HFFc6 (cell line): ENCODE measurements at regions not wholly inside any gene's neighbourhood (a gene's known extent, or its start where the extent isn't known, plus 50 kb on each side); places are given as distances from the start of the nearest gene placed in this dataset.

Source experiments
- DNase-seq: peaks from one replicate; pipeline ENCODE4 v3.0.0-alpha.2; 2018
- H3K27ac Mint-ChIP-seq: 2 replicates; pipeline ENCODE4 v1.8.0; 2020; ENCODE audit warnings: mild to moderate bottlenecking, mixed read lengths
- H3K27me3 Mint-ChIP-seq: 2 replicates; pipeline ENCODE4 v1.8.0; 2021; ENCODE audit warnings: mild to moderate bottlenecking, moderate library complexity, mixed read lengths; ENCODE audit not compliant: insufficient read depth
- H3K36me3 Mint-ChIP-seq: 2 replicates; pipeline ENCODE4 v1.8.0; 2021; ENCODE audit warnings: low read depth, mixed read lengths
- H3K4me1 Mint-ChIP-seq: 2 replicates; pipeline ENCODE4 v1.8.0; 2020; ENCODE audit warnings: low read depth, mixed read lengths
- H3K4me3 Mint-ChIP-seq: 2 replicates; pipeline ENCODE4 v1.8.0; 2020; ENCODE audit warnings: mild to moderate bottlenecking, moderate library complexity, mixed read lengths
- H3K9me3 Mint-ChIP-seq: 2 replicates; pipeline ENCODE4 v1.8.0; 2020; ENCODE audit warnings: mild to moderate bottlenecking, mixed read lengths
- TF ChIP-seq, protein P1 (sequence below): fragments of 200-600 bp; sonication (generic); IDR thresholded peaks from 2 replicates; pipeline ENCODE4 v1.5.0; 2021; ENCODE audit warnings: antibody characterized with exemption, mild to moderate bottlenecking

DNA sequence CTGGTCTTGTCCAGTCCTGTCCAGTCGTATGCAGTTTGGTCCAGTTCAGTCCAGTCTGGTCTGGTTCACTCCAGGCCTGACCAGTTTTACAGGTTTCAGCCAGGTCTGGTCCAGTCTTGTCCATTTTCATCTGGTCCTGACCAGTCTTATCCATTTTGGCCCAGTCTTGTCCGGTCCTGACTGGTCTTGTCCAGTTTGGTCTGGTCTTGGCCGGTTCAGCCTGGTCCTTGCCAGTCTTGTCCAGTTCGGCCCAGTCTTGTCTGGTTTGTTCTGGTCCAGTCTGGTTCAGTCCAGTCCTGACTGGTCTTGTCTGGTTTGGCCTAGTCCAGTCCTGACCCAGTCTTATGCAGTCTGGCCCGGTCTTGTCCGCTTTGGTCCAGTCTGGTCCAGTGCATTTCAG lies 380.2 kb downstream of the OR4C45 start:
- no peaks in the 10 kb centered on the region; the same call in 1 of the 2 replicates for H3K27me3 Mint-ChIP-seq
- DNase-seq: no peak
- no peak overlapping the region for H3K27ac Mint-ChIP-seq
- H3K4me3 Mint-ChIP-seq: no peak overlapping the region
- no peaks in the 10 kb centered on the region for H3K4me1 Mint-ChIP-seq
- TF ChIP-seq, protein P1, sequence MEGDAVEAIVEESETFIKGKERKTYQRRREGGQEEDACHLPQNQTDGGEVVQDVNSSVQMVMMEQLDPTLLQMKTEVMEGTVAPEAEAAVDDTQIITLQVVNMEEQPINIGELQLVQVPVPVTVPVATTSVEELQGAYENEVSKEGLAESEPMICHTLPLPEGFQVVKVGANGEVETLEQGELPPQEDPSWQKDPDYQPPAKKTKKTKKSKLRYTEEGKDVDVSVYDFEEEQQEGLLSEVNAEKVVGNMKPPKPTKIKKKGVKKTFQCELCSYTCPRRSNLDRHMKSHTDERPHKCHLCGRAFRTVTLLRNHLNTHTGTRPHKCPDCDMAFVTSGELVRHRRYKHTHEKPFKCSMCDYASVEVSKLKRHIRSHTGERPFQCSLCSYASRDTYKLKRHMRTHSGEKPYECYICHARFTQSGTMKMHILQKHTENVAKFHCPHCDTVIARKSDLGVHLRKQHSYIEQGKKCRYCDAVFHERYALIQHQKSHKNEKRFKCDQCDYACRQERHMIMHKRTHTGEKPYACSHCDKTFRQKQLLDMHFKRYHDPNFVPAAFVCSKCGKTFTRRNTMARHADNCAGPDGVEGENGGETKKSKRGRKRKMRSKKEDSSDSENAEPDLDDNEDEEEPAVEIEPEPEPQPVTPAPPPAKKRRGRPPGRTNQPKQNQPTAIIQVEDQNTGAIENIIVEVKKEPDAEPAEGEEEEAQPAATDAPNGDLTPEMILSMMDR: no peak
- H3K36me3 Mint-ChIP-seq: no peaks in the 10 kb centered on the region
- peaks cover 39% of the 10 kb centered on the region for H3K9me3 Mint-ChIP-seq

- no peak overlapping the region for H3K4me3 Mint-ChIP-seq
- DNase-seq: no peak
- peaks cover 22% of the 10 kb centered on the region for H3K9me3 Mint-ChIP-seq
- H3K27me3 Mint-ChIP-seq: no peaks in the 10 kb centered on the region
- TF ChIP-seq, protein P1: peak; percentile 62
- H3K4me1 Mint-ChIP-seq: no peaks in the 10 kb centered on the region
- no peaks in the 10 kb centered on the region for H3K36me3 Mint-ChIP-seq
- H3K27ac Mint-ChIP-seq: no peak overlapping the region
Measured at GRCh38 chr11:50423208-50423607, 390.5 kb downstream of the OR4C45 start.
